GM19452 (cell line): ENCODE measurements at regions not wholly inside any gene's neighbourhood (a gene's known extent, or its start where the extent isn't known, plus 50 kb on each side); places are given as distances from the start of the nearest gene placed in this dataset.

Source experiments
- ATAC-seq: cut with Tn5 transposase; IDR thresholded peaks from one replicate; pipeline ENCODE4 v1.9.1; 2021; ENCODE audit not compliant: unreplicated experiment

- ATAC-seq, result no peak
Observed at GRCh38 chr15:45743426-45744235, 108.8 kb downstream of the SQOR start.

DNA sequence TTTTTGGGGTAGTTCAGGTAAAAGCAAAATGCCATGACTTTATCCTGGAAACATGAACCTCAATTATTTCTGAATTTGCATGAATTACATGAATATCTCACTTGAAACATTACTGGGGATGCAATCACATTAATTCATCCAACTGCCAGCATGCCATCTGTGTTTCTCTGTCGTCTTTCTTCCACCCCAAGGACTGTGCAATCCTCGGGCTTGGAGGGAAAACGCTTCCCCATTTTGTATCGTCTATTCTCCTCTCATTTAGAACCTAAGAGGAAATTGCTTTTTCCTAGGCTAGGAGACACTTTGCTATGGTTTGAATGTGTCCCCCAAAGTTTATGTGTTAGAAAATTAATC lies 109.4 kb downstream of the SQOR start:
- no peak for ATAC-seq

DNA sequence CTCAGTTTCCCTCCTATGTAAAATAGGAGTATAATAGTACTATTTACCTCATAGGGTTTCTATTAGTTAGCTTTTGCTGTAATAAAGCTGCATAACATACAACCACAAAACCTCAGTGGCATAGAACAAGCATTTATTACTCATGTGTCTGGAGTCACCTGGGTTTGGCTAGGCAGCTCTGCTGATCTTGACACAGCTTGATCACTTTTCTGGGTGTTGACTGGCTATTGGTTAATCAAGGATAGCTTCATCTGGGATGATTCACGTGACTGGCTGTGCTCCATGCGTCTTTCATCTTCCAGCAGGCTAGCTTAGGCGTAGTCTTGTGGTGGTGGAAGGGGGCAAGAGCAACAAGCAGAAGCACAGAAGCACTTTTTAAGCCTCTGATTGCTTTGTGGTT lies 112.6 kb downstream of the SQOR start:
- ATAC-seq, result no peak

DNA sequence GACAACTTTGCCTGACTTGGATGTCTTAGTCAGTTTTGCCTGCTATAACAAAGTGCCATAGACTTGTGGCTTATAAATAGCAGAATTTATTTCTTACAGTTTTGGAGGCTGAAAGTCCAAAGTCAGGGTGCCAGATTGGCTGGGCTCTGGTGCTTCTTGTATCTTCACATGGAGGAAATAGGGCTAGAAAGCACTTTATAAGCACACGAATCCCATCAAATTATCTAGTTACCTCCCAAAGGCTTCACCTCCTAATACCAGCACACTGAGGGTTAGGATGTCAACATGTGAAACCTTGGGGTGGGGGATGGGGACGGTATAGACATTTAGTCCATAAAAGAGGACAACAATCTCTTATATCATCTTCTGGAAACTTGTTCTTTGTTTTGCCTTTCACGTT lies 116.8 kb downstream of the SQOR start:
- ATAC-seq, result no peak

DNA sequence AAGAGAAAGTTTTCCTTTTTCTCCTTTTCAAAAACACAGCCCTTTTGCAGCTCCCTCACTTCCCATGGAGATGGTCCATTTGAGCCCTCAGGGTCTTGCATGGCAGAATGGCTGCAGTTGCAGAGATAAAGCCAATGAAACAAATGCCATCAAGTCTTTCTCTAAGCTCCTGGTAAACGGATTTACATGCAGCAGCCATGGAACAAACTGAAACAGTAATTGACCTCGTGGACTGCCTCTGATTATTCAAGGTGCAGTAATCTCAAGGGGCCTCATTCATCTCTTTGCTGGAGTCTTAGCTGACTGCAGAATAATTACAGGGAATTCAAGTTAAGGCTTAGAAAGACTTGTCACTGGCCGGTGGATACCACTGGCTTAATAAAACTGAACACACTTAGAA lies 125.1 kb downstream of the SQOR start:
- ATAC-seq, result no peak

- no peak for ATAC-seq
Observed at GRCh38 chr15:45762726-45763125, 127.9 kb downstream of the SQOR start.

DNA sequence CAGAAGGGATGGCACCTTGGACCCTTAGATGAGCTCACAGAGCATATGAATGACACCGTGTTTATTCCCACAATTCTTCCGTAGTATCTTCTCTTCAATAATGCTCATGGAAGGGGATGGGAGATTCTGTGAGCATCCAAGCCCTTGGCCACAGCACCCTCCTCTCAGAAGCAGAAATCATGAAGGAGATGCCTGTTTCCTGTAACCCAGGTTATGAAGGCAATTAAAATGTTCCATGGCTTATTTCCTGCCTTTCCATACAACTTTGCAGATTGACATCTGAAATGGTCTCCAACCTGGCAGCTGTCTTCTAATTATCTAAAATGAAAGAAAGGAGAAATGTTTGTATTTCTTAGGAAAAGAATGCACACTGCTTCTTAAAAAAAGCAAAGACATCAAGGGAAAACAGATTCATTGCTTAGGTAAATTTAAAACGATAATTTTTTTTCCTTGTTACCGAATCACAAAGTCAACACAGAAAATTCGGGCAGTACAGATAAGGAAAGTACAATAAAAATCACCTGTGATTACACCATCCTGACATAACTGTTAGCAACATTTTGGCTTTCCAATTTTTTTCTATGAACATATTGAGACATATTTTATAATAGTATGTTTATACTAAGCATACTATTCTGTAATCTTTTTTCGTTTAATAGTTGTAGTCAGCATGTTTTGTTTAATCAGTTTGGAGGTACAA lies 128.5 kb downstream of the SQOR start:
- ATAC-seq, result no peak

DNA sequence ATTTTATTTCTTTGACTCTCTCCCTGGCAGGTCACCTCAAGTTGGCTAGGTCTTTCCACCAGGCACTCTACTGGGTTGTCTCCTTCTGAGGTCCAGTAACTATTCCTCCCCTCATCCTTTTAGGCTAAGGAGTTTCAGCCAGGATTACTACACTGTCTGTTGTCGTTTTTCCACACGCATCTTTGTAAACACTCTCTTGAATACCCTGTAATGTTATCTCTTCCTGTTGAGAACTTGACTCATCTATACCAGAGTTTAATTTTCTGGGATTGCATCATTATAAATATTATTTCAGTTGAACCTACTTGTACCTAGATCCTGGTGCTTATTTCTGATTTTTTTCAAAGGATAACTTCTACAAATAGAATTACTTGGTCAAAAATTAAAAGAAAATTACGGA lies 138.3 kb downstream of the SQOR start:
- no peak for ATAC-seq

DNA sequence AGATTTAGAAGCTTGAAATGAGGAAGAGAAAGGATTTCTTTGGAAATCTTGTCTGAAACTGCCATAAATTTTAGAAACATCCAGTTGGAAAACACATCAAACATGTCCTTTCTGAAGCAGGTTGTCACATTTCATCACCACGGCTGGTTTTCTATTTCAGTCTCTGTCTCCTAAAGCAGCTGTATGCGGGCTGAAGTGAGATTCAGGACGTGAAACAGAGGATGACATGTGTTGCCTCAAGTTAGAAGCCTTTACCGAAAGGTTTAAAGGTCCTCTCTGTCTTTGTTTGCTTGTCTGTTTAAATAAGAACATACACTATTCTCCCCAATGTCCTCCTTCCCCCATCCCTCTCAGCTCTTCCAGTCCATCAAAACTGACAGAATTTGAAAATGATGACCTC lies 141.9 kb downstream of the SQOR start:
- no peak for ATAC-seq

DNA sequence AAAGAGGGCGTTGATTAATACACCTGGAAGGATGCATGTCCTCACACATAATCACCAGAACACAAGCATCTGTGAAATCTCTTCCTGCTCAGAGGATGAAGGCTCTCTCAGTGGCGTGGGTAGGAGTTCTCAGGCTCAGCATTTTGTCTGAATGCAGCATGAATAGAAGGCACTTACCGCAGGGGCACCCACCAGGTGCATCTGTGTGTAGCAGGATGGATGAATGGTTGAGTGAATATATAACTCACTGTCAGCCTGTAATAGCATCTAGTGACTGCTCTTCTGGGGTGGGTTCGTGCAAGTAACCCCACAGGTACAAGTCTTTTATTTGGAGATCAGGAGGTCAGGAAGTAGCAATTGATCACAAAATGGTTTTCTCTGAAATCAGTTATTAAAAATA lies 143.0 kb downstream of the SQOR start:
- no peak for ATAC-seq

GRCh38 chr15:45780352-45780751 lies 145.5 kb downstream of the SQOR start:
- no peak for ATAC-seq

DNA sequence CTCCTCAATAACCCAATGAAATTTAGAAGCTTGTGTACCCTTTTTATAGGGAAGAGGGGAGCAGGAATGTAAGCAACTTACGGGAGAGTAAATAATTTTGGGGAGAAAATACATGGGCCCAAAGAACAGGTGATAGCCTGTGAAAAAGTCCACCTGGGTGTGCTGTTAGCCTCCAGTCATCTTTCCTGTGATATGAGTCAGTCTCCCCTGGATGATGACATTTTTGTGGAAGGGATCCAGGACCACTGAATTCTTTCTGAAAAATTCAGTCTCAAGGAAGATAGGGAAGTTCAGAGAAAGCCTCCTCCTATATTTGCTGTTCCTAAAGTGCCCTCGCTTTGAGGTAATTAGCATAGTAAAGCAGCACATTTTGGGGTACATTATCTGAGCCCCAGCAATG lies 149.8 kb downstream of the SQOR start:
- no peak for ATAC-seq

GRCh38 chr15:45785897-45786296 lies 151.1 kb downstream of the SQOR start:
- ATAC-seq, result no peak

DNA sequence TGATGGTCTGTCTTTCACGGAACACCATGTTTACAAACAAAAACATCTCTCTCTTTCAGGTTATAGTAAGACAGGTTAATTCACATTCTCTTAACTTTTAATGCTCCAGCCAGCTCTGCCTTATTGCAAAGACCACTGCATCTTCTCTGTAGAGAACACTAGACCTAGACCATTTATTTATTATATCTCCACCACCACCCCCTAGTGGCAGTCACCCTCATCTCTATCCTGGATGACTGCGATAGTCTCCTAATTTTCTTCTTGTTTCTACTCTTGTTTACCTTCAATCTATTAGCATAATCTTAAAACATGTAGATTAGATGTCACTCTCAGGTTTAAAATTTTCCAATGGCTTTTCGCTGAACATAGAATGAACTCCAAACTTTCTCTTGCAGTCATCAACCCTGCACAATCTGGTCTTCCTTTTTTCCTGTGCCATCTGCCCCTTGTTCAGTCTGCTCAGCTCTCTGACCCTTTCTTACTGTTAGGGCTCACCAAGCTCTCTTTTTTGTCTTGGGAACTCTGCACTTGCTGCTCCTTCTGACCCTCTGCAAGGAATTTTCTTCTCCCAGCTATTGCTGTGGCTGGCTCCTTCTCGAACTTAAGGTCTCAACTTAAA lies 155.6 kb downstream of the SQOR start:
- ATAC-seq, result peak; percentile 41

GRCh38 chr15:45794304-45794703 lies 159.5 kb downstream of the SQOR start:
- peak; percentile 58 for ATAC-seq

DNA sequence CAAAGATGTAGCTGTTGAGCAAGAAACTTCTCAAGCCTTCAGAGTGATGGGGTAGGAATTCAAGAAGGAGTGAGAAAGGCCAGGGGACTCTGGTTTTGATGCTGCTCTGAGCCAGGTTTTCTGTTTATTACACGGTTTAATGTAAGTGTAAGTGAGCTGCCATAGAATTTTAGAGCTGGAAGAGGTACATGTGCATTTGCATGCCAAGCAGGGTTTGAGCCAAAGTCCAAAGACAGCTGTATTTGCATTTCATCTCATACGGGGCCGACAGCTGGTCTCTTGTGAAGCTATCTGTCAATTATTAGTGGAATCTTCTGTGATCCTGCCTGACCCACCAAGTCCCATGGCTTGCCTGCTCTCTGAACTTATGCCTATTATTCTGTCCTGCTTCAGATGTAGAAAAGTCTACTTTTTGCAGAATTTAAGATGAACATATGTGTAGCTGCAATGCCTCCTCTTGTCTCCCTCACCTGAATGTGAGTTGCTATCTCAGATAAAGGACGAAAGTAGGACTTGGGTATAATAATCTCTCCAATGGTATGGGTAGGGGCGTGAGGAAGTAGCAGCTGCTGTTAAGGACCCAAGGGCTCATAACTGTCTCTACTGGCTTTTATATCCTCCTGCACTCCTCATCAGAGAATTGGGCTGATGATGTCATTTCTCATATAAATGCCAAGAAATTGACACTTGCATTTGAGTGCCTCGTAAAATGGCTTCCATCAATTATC lies 160.0 kb downstream of the SQOR start:
- peak; percentile 50 for ATAC-seq

DNA sequence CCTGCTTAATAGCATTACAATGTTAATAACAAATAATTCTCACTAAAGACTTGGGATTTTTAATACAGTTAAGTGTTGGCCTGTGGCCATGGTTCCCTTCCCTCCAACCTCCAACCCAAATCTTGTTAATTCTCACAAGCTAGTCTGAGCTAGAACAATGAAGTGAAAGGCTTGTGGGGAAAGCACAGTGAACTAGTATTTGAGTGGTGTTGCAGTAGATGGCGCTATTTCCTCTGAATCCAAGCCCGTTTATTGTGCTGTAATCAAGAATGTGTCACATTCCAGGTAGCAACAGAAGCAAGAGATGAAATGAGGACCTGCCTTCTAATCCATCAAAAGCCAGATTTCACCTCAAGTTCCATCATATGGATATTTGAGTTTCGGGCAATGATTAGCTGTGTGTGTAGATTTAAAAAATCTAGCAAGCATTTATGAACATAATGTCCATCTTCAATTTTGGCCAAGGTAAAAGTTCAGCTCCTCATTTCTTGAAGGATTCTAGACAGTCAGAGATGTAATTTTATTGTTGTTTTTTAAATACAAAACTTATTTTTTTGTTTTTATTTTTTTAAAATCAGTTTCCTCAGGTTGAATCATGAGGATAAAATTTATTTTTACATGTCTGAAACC lies 160.7 kb downstream of the SQOR start:
- no peak for ATAC-seq

GRCh38 chr15:45796433-45796832 lies 161.6 kb downstream of the SQOR start:
- no peak for ATAC-seq

DNA sequence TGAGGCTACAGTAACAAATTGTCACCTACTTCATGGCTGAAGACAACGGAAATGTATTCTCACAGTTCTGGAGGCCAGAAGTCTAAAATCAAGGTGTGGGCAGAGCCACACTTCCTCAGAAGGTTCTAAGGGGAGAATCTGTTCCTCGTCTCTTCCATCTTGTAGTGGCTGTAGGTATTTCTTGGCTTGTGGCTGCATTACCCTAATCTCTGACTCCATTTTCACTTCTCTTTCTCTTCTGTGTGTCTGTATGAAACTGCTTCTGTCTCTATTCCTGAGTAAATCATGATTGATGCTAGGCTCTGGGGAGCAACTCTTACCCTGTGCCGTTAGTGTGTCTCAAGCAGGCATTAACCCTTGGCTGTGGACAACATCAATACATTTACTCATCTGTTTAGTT lies 164.7 kb downstream of the SQOR start:
- peak; percentile 49 for ATAC-seq

- ATAC-seq, result no peak
Observed at GRCh38 chr15:45801543-45801942, 166.7 kb downstream of the SQOR start.

DNA sequence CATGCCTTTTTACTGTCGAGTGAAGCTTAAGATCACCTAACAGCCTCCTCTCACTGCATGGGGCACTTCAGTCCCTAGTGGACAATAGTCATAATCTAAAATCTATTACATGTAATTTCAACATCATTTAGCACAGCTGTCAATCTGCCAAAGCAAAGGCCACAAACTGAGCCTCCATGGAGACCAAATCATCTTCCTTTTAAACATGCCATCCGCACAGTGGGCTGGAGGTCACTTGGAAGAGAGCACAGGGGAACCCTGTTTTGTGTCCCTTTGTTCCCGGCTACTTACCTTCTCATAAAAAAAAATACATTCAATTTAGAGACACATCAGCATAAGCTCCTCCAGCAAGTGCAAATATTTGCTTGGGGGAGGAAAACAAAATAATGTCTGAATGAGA lies 167.3 kb downstream of the SQOR start:
- no peak for ATAC-seq
